GM12878 (cell line): ENCODE measurements at regions not wholly inside any gene's neighbourhood (a gene's known extent, or its start where the extent isn't known, plus 50 kb on each side); places are given as distances from the start of the nearest gene placed in this dataset.

Experiments
- HCFC1 ChIP-seq: fragments of 150-350 bp; IDR thresholded peaks from 2 replicates; pipeline ENCODE4 v1.6.1; 2014; ENCODE audit warnings: low read length
- JUNB ChIP-seq: IDR thresholded peaks from 2 replicates; pipeline ENCODE4 v1.6.1; 2016; ENCODE audit warnings: antibody characterized with exemption, mild to moderate bottlenecking
- POLR2A ChIP-seq: IDR thresholded peaks from 2 replicates; pipeline ENCODE4 v1.6.1; 2011; ENCODE audit warnings: low read depth, mild to moderate bottlenecking, low read length
- TF ChIP-seq, protein P1 (sequence below), 3 experiments: IDR thresholded peaks in 2 of 3; conservative IDR thresholded peaks in 1 of 3; 2 replicates each; pipeline ENCODE4 v1.5.1; 2011; ENCODE audit warnings: low read depth in 3 of 3, low read length in 3 of 3, mild to moderate bottlenecking in 3 of 3, control low read depth in 2 of 3, moderate library complexity in 2 of 3, inconsistent platforms in 1 of 3, mixed read lengths in 1 of 3; ENCODE audit not compliant: control insufficient read depth in 2 of 3, insufficient read depth in 1 of 3; ENCODE audit errors: extremely low read depth in 1 of 3
- TF ChIP-seq, protein P2 (sequence below): IDR thresholded peaks from 2 replicates; pipeline ENCODE4 v1.6.1; 2012; ENCODE audit warnings: low read depth, low read length, improper control_type of control experiment
- TF ChIP-seq, protein P3 (sequence below): fragments of 450-650 bp; IDR thresholded peaks from 2 replicates; pipeline ENCODE4 v1.6.1; 2016; ENCODE audit warnings: mild to moderate bottlenecking, moderate library complexity, borderline replicate concordance

DNA sequence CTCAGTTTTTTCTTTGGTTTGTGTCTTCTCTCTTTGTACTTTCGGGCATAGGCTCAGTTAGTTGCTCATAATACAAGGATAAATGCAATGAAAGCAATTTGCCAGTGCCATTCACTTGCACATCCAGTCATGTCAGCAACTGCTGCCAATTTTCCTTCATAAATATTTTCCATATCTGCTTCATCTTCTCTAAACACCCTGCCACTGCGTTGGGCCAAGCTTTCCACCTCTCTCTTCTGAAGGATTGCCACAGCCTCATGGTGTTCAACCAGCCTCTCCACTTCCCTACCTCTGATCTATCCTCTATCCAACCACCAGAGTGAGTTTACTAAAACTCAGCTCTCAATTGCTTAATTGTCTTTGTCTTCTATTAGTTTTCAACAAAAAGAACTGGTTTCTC is 192.5 kb upstream of the ZNF462 start:
- TF ChIP-seq, protein P1, sequence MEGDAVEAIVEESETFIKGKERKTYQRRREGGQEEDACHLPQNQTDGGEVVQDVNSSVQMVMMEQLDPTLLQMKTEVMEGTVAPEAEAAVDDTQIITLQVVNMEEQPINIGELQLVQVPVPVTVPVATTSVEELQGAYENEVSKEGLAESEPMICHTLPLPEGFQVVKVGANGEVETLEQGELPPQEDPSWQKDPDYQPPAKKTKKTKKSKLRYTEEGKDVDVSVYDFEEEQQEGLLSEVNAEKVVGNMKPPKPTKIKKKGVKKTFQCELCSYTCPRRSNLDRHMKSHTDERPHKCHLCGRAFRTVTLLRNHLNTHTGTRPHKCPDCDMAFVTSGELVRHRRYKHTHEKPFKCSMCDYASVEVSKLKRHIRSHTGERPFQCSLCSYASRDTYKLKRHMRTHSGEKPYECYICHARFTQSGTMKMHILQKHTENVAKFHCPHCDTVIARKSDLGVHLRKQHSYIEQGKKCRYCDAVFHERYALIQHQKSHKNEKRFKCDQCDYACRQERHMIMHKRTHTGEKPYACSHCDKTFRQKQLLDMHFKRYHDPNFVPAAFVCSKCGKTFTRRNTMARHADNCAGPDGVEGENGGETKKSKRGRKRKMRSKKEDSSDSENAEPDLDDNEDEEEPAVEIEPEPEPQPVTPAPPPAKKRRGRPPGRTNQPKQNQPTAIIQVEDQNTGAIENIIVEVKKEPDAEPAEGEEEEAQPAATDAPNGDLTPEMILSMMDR (IDR thresholded peaks at IDR 0.05 in 2 of 3, conservative IDR thresholded peaks at IDR 0.05 in 1 of 3; ENCODE audit: control insufficient read depth in 2 of 3, extremely low read depth in 1 of 3, insufficient read depth in 1 of 3, low read depth in 3 of 3, low read length in 3 of 3) = no peak
- TF ChIP-seq HCFC1 = no peak
- TF ChIP-seq, protein P2, sequence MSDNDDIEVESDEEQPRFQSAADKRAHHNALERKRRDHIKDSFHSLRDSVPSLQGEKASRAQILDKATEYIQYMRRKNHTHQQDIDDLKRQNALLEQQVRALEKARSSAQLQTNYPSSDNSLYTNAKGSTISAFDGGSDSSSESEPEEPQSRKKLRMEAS = no peak
- TF ChIP-seq, protein P3, sequence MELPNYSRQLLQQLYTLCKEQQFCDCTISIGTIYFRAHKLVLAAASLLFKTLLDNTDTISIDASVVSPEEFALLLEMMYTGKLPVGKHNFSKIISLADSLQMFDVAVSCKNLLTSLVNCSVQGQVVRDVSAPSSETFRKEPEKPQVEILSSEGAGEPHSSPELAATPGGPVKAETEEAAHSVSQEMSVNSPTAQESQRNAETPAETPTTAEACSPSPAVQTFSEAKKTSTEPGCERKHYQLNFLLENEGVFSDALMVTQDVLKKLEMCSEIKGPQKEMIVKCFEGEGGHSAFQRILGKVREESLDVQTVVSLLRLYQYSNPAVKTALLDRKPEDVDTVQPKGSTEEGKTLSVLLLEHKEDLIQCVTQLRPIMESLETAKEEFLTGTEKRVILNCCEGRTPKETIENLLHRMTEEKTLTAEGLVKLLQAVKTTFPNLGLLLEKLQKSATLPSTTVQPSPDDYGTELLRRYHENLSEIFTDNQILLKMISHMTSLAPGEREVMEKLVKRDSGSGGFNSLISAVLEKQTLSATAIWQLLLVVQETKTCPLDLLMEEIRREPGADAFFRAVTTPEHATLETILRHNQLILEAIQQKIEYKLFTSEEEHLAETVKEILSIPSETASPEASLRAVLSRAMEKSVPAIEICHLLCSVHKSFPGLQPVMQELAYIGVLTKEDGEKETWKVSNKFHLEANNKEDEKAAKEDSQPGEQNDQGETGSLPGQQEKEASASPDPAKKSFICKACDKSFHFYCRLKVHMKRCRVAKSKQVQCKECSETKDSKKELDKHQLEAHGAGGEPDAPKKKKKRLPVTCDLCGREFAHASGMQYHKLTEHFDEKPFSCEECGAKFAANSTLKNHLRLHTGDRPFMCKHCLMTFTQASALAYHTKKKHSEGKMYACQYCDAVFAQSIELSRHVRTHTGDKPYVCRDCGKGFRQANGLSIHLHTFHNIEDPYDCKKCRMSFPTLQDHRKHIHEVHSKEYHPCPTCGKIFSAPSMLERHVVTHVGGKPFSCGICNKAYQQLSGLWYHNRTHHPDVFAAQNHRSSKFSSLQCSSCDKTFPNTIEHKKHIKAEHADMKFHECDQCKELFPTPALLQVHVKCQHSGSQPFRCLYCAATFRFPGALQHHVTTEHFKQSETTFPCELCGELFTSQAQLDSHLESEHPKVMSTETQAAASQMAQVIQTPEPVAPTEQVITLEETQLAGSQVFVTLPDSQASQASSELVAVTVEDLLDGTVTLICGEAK = no peak
- no peak for TF ChIP-seq JUNB
- no peak for TF ChIP-seq POLR2A
